ENCODE measurements at regions not wholly inside any gene's neighbourhood (a gene's known extent, or its start where the extent isn't known, plus 50 kb on each side); places are given as distances from the start of the nearest gene placed in this dataset.
A peak's percentile ranks its signal among the peaks of the same experiment; 100 is the strongest.
"Not testable (repeated sequence)": the region's sequence is repeated elsewhere in the genome, so short reads cannot be mapped to it uniquely, and the experiment has no call there.

DNA sequence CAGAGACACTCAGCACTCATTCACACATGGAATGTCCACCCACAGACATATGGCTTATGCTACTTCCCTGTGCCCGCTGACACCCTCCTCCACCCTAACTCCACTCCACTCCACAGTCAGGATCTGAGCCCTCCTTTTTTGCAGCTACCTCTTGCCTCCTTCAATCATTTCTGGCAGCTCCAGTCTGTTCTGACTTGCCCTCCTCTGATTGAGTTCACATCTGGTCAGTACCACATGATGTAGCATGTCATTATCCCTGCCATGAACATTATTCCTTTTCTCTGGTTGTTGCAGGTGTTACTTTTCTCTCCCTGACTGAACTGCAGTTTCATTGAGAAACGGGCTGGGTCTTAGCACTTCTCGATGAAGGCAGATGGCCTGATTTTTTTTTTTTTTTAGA is 130.1 kb upstream of the EGR2 start:
- FAIRE-seq, result peak; percentile 40
- H3K36me3 ChIP-seq (ENCODE audit: control insufficient read depth, insufficient read depth, low read length), result no peaks in the 10 kb centered on the region
- no peaks in the 10 kb centered on the region for H3K27me3 ChIP-seq (ENCODE audit: control insufficient read depth, insufficient read depth, low read length)

DNA sequence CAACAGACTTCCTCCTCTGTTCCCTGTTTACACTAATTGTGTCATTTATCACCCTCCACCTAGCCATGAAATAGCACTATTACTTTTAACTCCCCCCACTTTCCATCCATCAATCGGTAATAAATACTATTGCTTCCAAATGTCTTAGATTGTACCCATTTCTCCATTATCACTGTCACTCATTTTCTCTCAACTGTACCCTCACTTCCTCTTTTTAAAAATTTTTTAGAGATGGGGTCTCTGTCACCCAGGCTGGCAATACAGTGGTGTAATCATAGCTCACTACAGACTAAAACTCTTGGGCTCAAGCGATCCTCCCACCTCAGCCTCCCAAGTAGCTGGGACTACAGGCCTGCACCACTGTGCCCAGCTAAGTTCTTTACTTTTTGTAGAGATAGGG is 123.5 kb upstream of the EGR2 start:
- TF ChIP-seq, protein P1, sequence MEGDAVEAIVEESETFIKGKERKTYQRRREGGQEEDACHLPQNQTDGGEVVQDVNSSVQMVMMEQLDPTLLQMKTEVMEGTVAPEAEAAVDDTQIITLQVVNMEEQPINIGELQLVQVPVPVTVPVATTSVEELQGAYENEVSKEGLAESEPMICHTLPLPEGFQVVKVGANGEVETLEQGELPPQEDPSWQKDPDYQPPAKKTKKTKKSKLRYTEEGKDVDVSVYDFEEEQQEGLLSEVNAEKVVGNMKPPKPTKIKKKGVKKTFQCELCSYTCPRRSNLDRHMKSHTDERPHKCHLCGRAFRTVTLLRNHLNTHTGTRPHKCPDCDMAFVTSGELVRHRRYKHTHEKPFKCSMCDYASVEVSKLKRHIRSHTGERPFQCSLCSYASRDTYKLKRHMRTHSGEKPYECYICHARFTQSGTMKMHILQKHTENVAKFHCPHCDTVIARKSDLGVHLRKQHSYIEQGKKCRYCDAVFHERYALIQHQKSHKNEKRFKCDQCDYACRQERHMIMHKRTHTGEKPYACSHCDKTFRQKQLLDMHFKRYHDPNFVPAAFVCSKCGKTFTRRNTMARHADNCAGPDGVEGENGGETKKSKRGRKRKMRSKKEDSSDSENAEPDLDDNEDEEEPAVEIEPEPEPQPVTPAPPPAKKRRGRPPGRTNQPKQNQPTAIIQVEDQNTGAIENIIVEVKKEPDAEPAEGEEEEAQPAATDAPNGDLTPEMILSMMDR (IDR thresholded peaks at IDR 0.05; ENCODE audit: insufficient read depth, low read length, severe bottlenecking), result no peak
- no peaks in the 10 kb centered on the region for H3K27me3 ChIP-seq (ENCODE audit: control insufficient read depth, insufficient read depth, low read length)
- no peak overlapping the region for H3K4me3 ChIP-seq (ENCODE audit: low read depth, low read length)
- DNase-seq (ENCODE audit: low read depth) (no peak), FAIRE-seq (no peak)
- H3K36me3 ChIP-seq (ENCODE audit: control insufficient read depth, insufficient read depth, low read length), result no peaks in the 10 kb centered on the region

More for the DNA sequence above, 130.1 kb upstream of the EGR2 start:
- TF ChIP-seq, protein P1 (IDR thresholded peaks at IDR 0.05; ENCODE audit: insufficient read depth, low read length, severe bottlenecking), result no peak
- DNase-seq (ENCODE audit: low read depth), result no peak
- H3K4me3 ChIP-seq (ENCODE audit: low read depth, low read length), result no peak overlapping the region

DNA sequence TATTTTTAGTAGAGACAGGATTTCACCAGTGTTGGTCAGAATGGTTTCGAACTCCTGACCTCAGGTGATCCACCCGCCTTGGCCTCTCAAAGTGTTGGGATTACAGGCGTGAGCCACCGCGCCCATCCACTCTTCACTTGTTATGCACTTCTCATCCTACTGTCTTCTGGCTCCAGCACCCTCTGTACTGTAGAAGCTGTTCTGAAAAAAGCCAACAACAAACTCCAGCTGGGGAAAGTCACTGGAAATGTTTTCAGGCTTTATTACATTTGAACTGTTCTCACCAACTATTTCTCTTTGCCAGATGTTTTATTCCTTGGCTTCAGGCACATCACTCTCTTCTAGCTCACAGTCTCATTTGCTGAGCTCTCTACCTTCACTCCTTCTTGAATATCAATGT is 122.5 kb upstream of the EGR2 start:
- Histone ChIP-seq H3K4me3 (ENCODE audit: low read depth, low read length) (no peak overlapping the region), H3K36me3 (ENCODE audit: control insufficient read depth, insufficient read depth, low read length) (no peaks in the 10 kb centered on the region), H3K27me3 (ENCODE audit: control insufficient read depth, insufficient read depth, low read length) (no peaks in the 10 kb centered on the region)
- TF ChIP-seq, protein P1 (IDR thresholded peaks at IDR 0.05; ENCODE audit: insufficient read depth, low read length, severe bottlenecking), result no peak
- FAIRE-seq (no peak), DNase-seq (ENCODE audit: low read depth) (no peak)

DNA sequence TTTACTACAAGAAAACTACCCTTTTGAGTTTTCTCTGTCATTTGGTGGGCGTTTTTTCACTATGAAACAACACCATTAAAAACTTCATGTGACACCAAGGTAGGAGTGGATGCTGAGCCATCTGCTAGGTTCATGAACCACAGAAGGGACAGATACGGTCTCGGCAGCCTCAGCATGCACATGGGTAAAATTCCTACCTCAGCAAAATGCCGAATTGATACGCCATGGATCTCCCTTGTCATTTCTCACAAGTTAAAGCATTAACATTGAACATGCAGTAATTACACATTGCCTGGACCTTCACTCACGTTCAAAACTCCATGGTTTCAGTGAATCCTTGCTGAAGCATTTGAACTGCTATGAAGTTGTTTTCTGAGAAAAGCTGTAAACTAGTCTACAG is 121.5 kb upstream of the EGR2 start:
- no peak for FAIRE-seq
- no peak for DNase-seq (ENCODE audit: low read depth)
- TF ChIP-seq, protein P1 (IDR thresholded peaks at IDR 0.05; ENCODE audit: insufficient read depth, low read length, severe bottlenecking), result no peak
- no peak overlapping the region for H3K4me3 ChIP-seq (ENCODE audit: low read depth, low read length)
- no peaks in the 10 kb centered on the region for H3K27me3 ChIP-seq (ENCODE audit: control insufficient read depth, insufficient read depth, low read length)
- no peaks in the 10 kb centered on the region for H3K36me3 ChIP-seq (ENCODE audit: control insufficient read depth, insufficient read depth, low read length)

DNA sequence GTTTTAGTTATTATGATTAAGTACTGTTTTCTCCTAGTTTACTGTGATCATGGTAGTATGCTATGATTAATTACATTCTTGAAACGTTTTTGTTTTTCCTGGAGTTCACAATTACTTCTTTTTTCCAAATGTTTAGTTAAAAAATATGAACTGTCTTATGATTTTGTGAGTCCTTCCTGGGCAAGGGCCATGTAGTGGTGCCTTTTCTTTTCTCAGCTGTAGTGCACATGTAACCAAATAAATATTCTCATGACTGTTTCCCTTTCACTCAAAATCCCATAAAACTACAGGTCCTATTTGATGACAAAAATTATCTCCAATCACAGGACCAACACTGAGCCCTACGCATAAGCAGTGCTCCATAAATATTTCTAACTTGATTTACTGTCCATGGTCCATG is 118.9 kb upstream of the EGR2 start:
- Histone ChIP-seq H3K4me3 (ENCODE audit: low read depth, low read length) (no peak overlapping the region), H3K36me3 (ENCODE audit: control insufficient read depth, insufficient read depth, low read length) (no peaks in the 10 kb centered on the region), H3K27me3 (ENCODE audit: control insufficient read depth, insufficient read depth, low read length) (no peaks in the 10 kb centered on the region)
- DNase-seq (ENCODE audit: low read depth), result no peak
- TF ChIP-seq, protein P1 (IDR thresholded peaks at IDR 0.05; ENCODE audit: insufficient read depth, low read length, severe bottlenecking), result no peak
- FAIRE-seq, result no peak

DNA sequence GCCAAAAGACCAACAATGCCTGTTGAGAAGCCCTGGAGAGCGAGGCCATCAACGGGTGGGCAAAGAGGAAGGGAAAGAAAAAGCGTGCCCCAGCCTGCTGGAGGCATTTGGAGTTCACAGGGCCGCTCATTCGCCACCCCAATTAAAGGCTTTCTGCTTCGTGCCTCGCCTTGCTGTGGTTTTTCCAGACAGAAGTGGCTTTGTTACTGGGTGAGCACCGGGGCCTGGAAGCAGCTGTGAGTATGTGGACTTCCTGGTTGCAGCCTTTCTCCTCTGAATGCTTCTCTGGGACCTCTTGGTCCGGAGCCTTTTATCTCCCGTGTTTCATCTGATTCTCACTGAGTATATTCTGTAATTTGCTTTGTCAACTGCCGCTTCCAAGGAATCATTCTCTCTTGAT is 118.1 kb upstream of the EGR2 start:
- no peaks in the 10 kb centered on the region for H3K36me3 ChIP-seq (ENCODE audit: control insufficient read depth, insufficient read depth, low read length)
- no peak for DNase-seq (ENCODE audit: low read depth)
- FAIRE-seq, result no peak

DNA sequence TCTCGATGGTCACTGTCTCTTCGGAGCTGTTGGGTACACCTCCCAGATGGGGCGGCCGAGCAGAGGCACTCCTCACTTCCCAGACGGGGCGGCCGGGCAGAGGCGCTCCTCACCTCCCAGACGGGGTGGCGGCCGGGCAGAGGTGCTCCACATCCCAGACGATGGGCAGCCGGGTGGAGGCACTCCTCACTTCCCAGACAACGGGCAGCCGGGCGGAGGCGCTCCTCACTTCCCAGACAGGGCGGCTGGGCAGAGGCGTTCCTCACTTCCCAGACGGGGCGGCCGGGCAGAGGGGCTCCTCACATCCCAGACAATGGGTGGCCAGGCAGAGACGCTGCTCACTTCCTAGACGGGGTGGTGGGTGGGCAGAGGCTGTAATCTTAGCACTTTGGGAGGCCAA is 112.6 kb upstream of the EGR2 start:
- not testable (repeated sequence) for H3K27me3 ChIP-seq (ENCODE audit: control insufficient read depth, insufficient read depth, low read length); H3K4me3 ChIP-seq (ENCODE audit: low read depth, low read length); FAIRE-seq; DNase-seq (ENCODE audit: low read depth); H3K36me3 ChIP-seq (ENCODE audit: control insufficient read depth, insufficient read depth, low read length)

More for the DNA sequence above, 118.1 kb upstream of the EGR2 start:
- TF ChIP-seq, protein P1 (IDR thresholded peaks at IDR 0.05; ENCODE audit: insufficient read depth, low read length, severe bottlenecking), result no peak
- Histone ChIP-seq H3K27me3 (ENCODE audit: control insufficient read depth, insufficient read depth, low read length) (no peaks in the 10 kb centered on the region), H3K4me3 (ENCODE audit: low read depth, low read length) (no peak overlapping the region)
